Motor neuron (in vitro differentiated cells): ENCODE measurements at regions not wholly inside any gene's neighbourhood (a gene's known extent, or its start where the extent isn't known, plus 50 kb on each side); places are given as distances from the start of the nearest gene placed in this dataset.

Experiments used
- ATAC-seq, 8 experiments: fragments of 200-7000 bp; cut with Tn5 transposase; replicated peaks in 6 of 8; 2 replicates each; pipeline ENCODE4 v1.8.0; 2021; ENCODE audit warnings: mild to moderate bottlenecking in 8 of 8, moderate library complexity in 8 of 8
- H3K27ac ChIP-seq, 2 donors: fragments of 250-450 bp; sonication (Bioruptor Pico); 2 replicates each; pipeline ENCODE4 v1.9.0; 2021; ENCODE audit warnings: antibody characterized with exemption in 2 of 2, mild to moderate bottlenecking in 2 of 2, moderate library complexity in 1 of 2
- H3K4me1 ChIP-seq, 2 donors: fragments of 250-450 bp; sonication (Bioruptor Pico); replicated peaks in 1 of 2; 2 replicates each; pipeline ENCODE4 v1.6.1; 2021; ENCODE audit warnings: antibody characterized with exemption in 2 of 2, mild to moderate bottlenecking in 2 of 2, moderate library complexity in 1 of 2
- H3K4me3 ChIP-seq, 5 donors: fragments of 250-450 bp; sonication (Bioruptor Pico); 2 replicates each; pipeline ENCODE4 v1.9.0; 2021; ENCODE audit warnings: antibody characterized with exemption in 5 of 5, mild to moderate bottlenecking in 5 of 5, moderate library complexity in 4 of 5
- WGBS, 10 experiments: fragments of 450-650 bp; shearing (Covaris generic); methylation state at CpG; one replicate each; pipeline ENCODE4 v1.0.0; 2022; 5-methylcytosine and 5-hydroxymethylcytosine counted together
- in situ Hi-C, 9 experiments: fragments of 400-800 bp; cut with MboI; loops; one replicate each; pipeline ENCODE4 v1.15.0; 2021; ENCODE audit warnings: low sequenced_read_pairs in 9 of 9, low pct_unique_long_range_greater_than_20kb in 2 of 9; ENCODE audit not compliant: unreplicated experiment in 9 of 9

DNA sequence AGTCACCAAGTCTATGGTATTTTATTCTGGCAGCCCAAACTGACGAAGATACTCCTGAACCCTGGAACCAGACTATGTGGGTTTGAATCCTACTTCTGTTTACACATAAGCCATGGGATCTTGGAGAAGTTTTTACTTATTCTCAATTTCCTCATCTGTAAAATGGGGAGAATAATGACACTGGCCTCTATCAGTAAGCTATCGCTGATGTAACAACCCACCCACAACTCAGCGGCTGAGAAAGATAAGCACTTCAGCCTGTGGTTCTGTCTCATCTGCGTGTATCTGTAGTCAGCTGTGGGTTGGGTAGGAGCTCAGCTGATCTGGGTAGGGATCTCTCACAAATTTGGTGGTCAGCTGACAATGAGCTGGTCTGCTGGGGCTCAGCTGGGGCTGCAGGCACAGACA is 68.0 kb upstream of the ALX4 start:
- in situ Hi-C loops: no loop called here
- H3K4me1 ChIP-seq: peaks cover 3 to 4% of the 10 kb centered on the region in 2 donors
- no peak overlapping the region for H3K4me3 ChIP-seq
- ATAC-seq: no peak
- WGBS, 10 experiments: 50 to 92% (median 80%) methylated on average over 1 to 4 of the region's 4 CpGs; no CpG with 5 or more reads in 3 of the 10 experiments
- H3K27ac ChIP-seq: no peak overlapping the region

GRCh38 chr11:44379141-44380008 is 69.4 kb upstream of the ALX4 start:
- Histone ChIP-seq H3K4me1 (peaks cover 3 to 4% of the 10 kb centered on the region in 2 donors), H3K27ac (no peak overlapping the region), H3K4me3 (no peak overlapping the region)
- no peak for ATAC-seq
- in situ Hi-C loops: no loop called here
- WGBS, 10 experiments: 8 to 83% (median 59%) methylated on average over 1 to 7 of the region's 11 CpGs; no CpG with 5 or more reads in 4 of the 10 experiments

GRCh38 chr11:44380009-44380313 is 70.0 kb upstream of the ALX4 start:
- peaks cover 3 to 4% of the 10 kb centered on the region in 2 donors for H3K4me1 ChIP-seq
- in situ Hi-C loops: no loop called here
- H3K4me3 ChIP-seq: no peak overlapping the region
- ATAC-seq: no peak
- WGBS, 10 experiments: 60 to 100% (median 76%) methylated on average over 1 to 2 of the region's 3 CpGs; no CpG with 5 or more reads in 6 of the 10 experiments
- H3K27ac ChIP-seq: no peak overlapping the region

- ATAC-seq: no peak
- in situ Hi-C loops: no loop called here
- WGBS, 10 experiments: 7 to 91% (median 78%) methylated on average over 1 to 5 of the region's 7 CpGs; no CpG with 5 or more reads in 3 of the 10 experiments
- no peak overlapping the region for H3K27ac ChIP-seq
- no peak overlapping the region for H3K4me3 ChIP-seq
- H3K4me1 ChIP-seq: peaks cover 3 to 4% of the 10 kb centered on the region in 2 donors
These were observed 70.9 kb upstream of the ALX4 start for GRCh38 chr11:44380820-44381219.

- 32 to 93% (median 88%) methylated on average over 1 to 3 of the region's 6 CpGs; no CpG with 5 or more reads in 6 of the 10 experiments for whole genome bisulfite sequencing, 10 experiments
- in situ Hi-C loops: no loop called here
- no peak overlapping the region for H3K27ac ChIP-seq
- no peak overlapping the region for H3K4me3 ChIP-seq
- no peak for ATAC-seq
- H3K4me1 ChIP-seq: peaks cover under 1 to 1% of the 10 kb centered on the region in 2 donors
These were observed 71.3 kb upstream of the ALX4 start for GRCh38 chr11:44381261-44381660.

GRCh38 chr11:44382118-44382517 is 72.2 kb upstream of the ALX4 start:
- no peak for ATAC-seq
- no peak overlapping the region for H3K4me3 ChIP-seq
- H3K27ac ChIP-seq: no peak overlapping the region
- no peaks in the 10 kb centered on the region for H3K4me1 ChIP-seq
- WGBS, 10 experiments: 20 to 83% (median 37%) methylated on average over 1 to 4 of the region's 6 CpGs; no CpG with 5 or more reads in 5 of the 10 experiments
- in situ Hi-C loops: no loop called here

DNA sequence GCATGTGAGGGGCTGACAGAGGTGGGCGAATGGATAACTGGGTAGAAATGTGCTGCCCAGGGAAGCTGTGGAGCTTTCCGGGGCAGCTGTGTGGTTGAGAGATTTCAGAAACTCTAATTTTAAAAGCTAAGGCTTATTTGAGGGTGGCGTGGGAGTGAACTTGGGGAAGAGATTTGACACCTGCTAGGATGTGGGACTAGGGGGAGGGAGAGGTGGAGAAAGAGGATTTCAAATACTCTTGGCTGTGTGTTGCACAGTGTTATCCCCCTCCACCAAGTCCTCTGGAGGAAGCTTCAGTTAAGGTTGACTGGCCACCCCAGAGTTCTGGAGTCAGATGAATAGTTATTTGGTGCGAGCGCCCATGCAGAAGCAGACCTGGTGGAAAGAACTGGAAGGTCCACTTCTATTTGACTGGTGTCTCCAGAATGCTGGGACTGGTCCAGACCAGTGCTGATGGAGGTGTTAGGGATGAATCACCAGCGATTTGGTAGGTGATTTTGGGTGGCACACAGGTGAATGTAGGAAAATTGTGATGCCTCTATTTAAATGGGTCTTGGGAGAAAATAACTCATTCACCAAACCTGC is 72.8 kb upstream of the ALX4 start:
- in situ Hi-C loops: no loop called here
- no peaks in the 10 kb centered on the region for H3K4me1 ChIP-seq
- 0 to 100% (median 51%) methylated on average over 1 to 5 of the region's 6 CpGs; no CpG with 5 or more reads in 2 of the 10 experiments for WGBS, 10 experiments
- no peak overlapping the region for H3K27ac ChIP-seq
- ATAC-seq: no peak
- H3K4me3 ChIP-seq: no peak overlapping the region

- no peak overlapping the region for H3K4me3 ChIP-seq
- no peak overlapping the region for H3K27ac ChIP-seq
- 22 to 100% (median 83%) methylated on average over 1 of the region's 1 CpG; no CpG with 5 or more reads in 4 of the 10 experiments for WGBS, 10 experiments
- no peaks in the 10 kb centered on the region for H3K4me1 ChIP-seq
- no peak for ATAC-seq
- in situ Hi-C loops: no loop called here
These were observed 73.3 kb upstream of the ALX4 start for GRCh38 chr11:44383246-44383645.

DNA sequence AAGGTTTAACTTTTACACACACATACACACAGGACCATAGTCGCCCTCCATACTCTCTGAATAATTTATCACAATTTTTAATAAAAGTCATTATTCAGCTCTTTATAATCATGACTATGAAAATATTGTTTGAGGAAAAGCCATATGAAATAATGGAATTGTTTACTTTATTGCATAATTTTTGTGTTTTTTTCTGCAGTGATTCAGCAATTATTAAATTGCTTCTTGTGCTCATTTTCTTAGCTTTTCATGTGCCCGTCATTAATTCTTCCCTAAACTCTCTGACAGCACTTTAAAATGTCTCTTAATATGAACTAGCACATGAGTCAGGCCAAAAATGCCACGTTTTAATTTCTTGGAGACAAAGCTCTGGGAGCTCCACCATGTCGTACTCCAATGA is 77.5 kb upstream of the ALX4 start:
- WGBS, 10 experiments: 0 to 89% (median 76%) methylated on average over 3 to 4 of the region's 4 CpGs
- in situ Hi-C loops: no loop called here

GRCh38 chr11:44387825-44388224 is 77.9 kb upstream of the ALX4 start:
- no peak for ATAC-seq
- in situ Hi-C loops: no loop called here
- no peaks in the 10 kb centered on the region for H3K4me1 ChIP-seq
- H3K4me3 ChIP-seq: no peak overlapping the region
- H3K27ac ChIP-seq: no peak overlapping the region
- WGBS, 10 experiments: 36 to 100% (median 76%) methylated on average over 1 to 3 of the region's 3 CpGs; no CpG with 5 or more reads in 2 of the 10 experiments

More for the DNA sequence above, 77.5 kb upstream of the ALX4 start:
- Histone ChIP-seq H3K4me3 (no peak overlapping the region), H3K4me1 (no peaks in the 10 kb centered on the region), H3K27ac (no peak overlapping the region)
- ATAC-seq: no peak

DNA sequence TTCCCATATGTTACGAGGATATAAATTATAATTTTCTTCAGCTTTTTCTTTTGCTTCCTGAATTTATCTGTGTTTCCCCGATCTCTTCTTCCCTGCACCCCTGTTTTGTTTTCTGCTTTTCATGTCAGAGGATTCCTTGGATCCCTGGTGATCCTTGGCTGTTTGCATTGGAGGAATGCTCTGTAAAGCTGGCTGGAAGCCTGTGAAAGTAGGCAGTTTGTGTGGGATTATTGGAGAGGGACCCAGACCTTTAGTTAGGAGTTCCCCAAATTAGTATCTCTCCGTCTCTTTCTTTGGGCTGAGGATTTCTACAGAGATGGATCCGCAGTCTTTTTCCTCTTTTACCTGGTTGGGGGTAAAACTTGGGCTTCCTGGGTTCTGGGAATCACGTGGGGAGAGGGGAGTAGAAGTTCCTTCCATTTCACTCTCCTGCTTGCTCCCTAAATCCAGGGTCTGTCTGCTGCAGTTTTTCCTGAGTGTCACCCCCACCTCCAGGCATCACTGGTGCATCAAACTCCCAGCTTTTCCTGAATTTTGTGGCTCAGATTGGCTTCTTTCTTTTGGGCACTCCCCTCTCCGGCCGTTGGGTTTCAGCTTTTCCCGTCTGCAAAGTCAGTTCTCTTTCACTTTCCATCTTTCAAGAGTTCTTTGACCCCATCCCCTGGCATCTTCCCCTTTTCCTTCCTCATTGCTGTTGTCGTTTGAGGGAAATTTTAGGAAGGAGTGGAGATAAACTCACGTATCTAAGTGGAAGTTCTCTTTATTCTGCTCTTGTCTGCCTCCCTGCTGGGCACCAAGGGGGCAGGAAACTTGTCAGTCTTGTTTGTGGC is 79.1 kb upstream of the ALX4 start:
- no peak for ATAC-seq
- WGBS, 10 experiments: 2 to 86% (median 44%) methylated on average over 2 to 10 of the region's 10 CpGs

DNA sequence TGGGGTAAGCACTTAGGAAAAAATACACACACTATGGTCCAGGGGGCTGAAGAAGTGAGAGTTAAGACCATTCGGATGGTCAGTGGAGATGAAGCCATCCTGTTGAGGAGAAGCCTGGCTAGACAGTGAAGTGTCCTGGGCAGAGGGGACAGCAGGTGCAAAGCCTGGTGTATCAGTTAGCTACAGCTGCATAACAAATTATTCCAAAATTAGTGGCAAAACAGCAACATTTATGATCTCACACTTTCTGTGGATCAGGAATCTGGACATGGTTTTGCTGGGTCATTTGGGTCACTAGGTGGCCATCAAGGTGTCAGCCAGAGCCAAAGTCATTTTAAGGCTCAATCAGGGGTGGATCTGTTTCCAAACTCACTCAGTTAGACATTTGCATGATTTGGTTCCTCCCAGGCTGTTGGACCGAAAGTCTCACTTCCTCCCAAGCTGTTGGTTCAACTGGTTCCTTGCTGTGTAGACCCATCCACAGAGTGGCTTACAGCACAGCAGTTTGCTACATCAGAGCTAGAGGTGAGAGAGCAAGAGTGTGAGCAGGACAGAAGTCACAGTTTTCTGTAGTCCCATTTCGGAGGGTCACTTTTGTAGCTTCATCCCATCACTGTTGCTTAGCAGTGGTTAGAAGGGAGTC is 80.1 kb upstream of the ALX4 start:
- Histone ChIP-seq H3K4me1 (no peaks in the 10 kb centered on the region), H3K4me3 (no peak overlapping the region), H3K27ac (no peak overlapping the region)
- in situ Hi-C loops: no loop called here
- no peak for ATAC-seq
- WGBS, 10 experiments: 20 to 93% (median 82%) methylated on average over 1 to 3 of the region's 3 CpGs; no CpG with 5 or more reads in 4 of the 10 experiments

More for the DNA sequence above, 79.1 kb upstream of the ALX4 start:
- H3K4me3 ChIP-seq: no peak overlapping the region
- no peak overlapping the region for H3K27ac ChIP-seq
- H3K4me1 ChIP-seq: no peaks in the 10 kb centered on the region
- in situ Hi-C loops: no loop called here
